Right lobe of liver (tissue), 4 donors: ENCODE measurements at regions not wholly inside any gene's neighbourhood (a gene's known extent, or its start where the extent isn't known, plus 50 kb on each side); places are given as distances from the start of the nearest gene placed in this dataset.

Experiments used
- CTCF ChIP-seq, 4 donors: fragments of 200-600 bp in 3 of 4; fragments of 450-650 bp in 1 of 4; IDR thresholded peaks; one replicate each; pipeline versions ENCODE4 v1.5.1 to v1.8.0; 2016 to 2022; ENCODE audit warnings: antibody characterized with exemption in 4 of 4, mild to moderate bottlenecking in 2 of 4
- POLR2A ChIP-seq: fragments of 450-650 bp; IDR thresholded peaks from one replicate; pipeline ENCODE4 v1.6.1; 2017; ENCODE audit warnings: antibody characterized with exemption, mild to moderate bottlenecking
- donor health status: DM: no; HTN: no; CAD: no.
- donor health status: DM: no; HTN: no; CAD: no.
- donor health status: DM: no; HTN: yes; CAD: no.

GRCh38 chr1:209431813-209432442, 151.6 kb upstream of the CAMK1G start:
- TF ChIP-seq POLR2A, result no peak
- TF ChIP-seq CTCF (IDR thresholded peaks at IDR 0.05), result no peak
